H4 (cell line): ENCODE measurements at regions not wholly inside any gene's neighbourhood (a gene's known extent, or its start where the extent isn't known, plus 50 kb on each side); places are given as distances from the start of the nearest gene placed in this dataset.

Source experiments
- DNase-seq: peaks from one replicate; pipeline ENCODE4 v3.0.0-alpha.2; 2015; ENCODE audit warnings: low spot score

- no peak for DNase-seq
Observed at GRCh38 chr1:82299056-82299455, 498.3 kb downstream of the ADGRL2 start.

DNA sequence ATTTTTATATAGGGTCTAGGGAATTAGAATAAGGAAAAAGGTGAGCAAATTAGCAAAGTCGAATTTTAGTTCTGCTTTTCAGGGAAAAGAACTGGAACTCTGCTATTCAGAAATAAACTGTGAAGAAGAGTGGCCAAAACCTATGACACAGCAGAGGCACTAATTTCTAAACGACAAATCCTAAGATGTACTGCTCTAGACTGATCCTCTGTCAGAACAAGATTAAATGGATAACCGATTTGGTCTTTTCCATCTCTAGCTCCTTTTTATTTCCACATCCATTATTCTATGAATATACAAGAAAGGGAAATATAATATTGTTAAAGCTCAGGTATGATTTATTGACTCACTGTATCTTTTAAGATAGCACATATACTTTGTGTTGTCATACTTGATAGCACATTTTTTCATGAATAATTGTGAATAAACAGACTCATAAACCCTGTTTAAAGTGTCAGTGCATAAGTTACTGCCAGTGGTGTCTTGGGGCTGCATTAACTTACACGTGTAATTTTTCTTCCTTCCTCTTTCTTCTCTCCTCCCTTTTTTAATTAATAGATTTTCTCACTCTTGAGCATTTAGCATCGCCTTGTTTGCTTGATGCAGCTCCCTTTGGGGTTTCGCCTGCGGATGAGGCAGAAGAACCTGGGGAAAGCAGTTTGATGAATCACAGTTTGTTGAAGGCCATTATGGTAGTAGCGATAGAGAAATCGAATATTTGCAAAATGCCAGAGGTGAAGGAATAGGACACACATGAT is 496.6 kb downstream of the ADGRL2 start:
- DNase-seq: no peak

GRCh38 chr1:82287556-82287955 is 486.8 kb downstream of the ADGRL2 start:
- no peak for DNase-seq

- no peak for DNase-seq
Observed at GRCh38 chr1:82284213-82284612, 483.5 kb downstream of the ADGRL2 start.

DNA sequence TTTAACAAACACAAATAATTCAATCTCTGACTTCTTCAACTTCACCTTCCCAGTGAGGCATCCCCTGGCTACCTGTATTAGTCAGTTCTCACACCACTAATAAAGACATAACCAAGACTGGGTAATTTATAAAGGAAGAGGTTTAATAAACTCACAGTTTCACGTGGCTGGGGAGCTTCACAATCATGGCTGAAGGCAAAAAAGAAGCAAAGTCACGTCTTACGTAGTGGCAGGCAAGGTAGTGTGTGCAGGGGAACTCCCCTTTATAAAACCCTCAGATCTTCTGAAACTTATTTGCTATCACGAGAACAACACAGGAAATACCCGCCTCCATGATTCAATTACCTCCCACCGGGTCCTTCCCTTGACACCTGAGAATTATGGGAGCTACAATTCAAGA is 478.5 kb downstream of the ADGRL2 start:
- DNase-seq: no peak

DNA sequence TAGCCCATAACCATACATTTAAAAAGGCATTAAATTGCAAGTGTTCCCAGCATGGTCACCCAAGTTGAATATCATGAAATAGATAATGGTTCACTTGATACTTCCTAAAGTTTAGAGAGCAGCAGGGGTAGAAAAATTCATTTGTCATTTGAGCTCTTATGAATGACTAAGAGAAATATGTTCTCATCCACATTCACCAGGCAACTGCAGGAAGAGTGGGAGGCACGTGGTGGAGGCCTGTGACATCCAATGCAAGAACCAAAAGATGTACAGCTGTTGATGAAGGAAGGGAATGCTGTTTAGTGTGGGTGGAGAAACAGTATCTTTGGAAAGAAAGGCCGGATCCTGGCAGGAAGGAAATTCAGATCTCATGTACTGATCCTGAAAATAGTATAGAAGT is 473.1 kb downstream of the ADGRL2 start:
- DNase-seq: no peak

GRCh38 chr1:82269431-82269830 is 468.7 kb downstream of the ADGRL2 start:
- DNase-seq: peak; percentile 8

- DNase-seq: no peak
Observed at GRCh38 chr1:82268826-82269225, 468.1 kb downstream of the ADGRL2 start.

DNA sequence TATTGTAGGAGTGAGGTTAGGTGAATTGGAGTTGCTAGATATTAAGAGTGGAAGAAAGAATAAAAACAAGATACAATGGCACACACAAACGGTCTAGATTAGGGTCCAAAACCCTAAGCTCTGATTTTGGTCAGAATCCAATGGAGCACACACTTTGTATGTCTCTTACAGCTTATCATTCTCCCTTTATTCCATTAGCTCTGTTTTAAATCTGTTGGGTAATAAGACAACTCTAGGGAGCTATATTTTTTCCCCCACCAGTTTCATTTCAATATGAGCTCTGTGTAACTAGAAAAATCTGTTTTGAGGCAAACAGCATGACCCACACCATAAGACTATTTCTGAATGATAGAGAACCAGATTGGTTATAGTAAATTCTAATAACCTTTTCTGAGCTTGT is 465.6 kb downstream of the ADGRL2 start:
- no peak for DNase-seq

DNA sequence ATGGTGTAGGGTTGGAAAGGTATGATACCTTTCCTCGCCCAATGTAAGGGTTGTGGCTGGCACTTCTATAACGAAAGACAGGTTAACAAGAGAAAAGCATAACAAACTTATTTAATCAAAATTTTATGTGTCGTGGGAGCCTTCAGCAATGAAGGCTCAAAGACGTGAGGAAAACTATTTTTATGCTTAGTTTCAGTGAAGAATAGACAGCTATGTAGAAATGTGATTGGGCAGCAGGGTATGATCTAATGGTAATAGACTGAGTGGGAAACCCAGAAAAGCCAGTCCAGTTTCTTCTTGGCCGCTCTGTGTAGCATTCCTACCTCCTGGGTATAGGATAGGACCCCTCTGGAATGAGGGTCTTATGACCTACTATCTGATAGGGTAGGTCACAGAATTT is 464.7 kb downstream of the ADGRL2 start:
- no peak for DNase-seq

DNA sequence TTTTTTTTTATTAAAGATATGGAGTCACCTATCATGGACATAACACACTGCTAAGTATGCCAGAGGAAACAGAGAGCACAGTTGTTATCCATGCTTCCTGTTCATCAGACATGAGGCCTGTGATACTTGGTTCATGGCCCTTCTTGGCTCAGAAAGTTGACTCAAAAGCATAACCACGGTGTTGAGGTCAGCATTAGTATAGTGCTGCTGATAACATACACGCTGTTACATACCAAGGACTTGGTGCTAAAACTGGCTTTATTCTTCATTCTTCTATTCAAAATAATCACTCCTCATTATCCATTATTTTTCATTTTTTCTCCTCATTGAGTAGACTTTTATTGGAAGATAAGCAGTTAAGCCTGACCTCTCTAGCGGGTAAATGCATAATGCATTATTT is 464.1 kb downstream of the ADGRL2 start:
- DNase-seq: no peak

- DNase-seq: no peak
Observed at GRCh38 chr1:82263396-82263795, 462.7 kb downstream of the ADGRL2 start.

DNA sequence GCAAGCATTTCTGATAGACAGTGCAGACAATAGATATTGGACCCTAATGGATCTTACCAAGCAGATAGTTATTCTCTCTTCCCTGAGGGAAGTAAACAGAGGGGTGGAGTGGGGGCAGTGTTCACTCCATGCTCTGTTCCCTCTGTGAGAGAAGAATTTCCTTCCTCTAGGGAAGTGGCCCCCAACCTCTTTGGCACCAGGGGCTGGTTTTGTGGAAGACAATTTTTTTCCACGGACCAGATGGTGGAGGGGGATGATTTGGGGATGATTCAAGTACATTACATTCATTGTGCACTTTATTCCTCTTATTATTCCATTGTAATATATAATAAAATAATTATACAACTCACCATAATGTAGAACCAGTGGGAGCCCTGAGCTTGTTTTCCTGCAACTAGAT is 459.9 kb downstream of the ADGRL2 start:
- DNase-seq: no peak

- no peak for DNase-seq
Observed at GRCh38 chr1:82260051-82260450, 459.3 kb downstream of the ADGRL2 start.

DNA sequence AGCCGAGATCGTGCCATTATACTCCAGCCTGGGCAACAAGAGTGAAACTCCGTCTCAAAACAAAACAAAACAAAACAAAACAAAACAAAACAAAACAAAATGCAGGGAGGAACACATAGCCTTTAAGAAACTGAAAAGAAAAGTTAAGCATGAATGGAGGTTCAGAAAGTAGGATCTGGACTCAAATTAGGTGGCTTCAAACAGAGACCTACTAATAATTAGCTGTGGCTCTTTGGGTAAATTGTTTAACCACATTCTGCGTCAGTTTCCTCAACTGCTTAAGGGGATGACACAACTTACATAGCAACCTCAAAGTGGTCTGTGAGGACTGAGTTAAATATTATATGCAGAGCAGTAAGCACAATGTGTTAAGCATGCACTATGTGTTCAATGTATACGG is 458.2 kb downstream of the ADGRL2 start:
- no peak for DNase-seq

- no peak for DNase-seq
Observed at GRCh38 chr1:82246050-82246449, 445.3 kb downstream of the ADGRL2 start.

DNA sequence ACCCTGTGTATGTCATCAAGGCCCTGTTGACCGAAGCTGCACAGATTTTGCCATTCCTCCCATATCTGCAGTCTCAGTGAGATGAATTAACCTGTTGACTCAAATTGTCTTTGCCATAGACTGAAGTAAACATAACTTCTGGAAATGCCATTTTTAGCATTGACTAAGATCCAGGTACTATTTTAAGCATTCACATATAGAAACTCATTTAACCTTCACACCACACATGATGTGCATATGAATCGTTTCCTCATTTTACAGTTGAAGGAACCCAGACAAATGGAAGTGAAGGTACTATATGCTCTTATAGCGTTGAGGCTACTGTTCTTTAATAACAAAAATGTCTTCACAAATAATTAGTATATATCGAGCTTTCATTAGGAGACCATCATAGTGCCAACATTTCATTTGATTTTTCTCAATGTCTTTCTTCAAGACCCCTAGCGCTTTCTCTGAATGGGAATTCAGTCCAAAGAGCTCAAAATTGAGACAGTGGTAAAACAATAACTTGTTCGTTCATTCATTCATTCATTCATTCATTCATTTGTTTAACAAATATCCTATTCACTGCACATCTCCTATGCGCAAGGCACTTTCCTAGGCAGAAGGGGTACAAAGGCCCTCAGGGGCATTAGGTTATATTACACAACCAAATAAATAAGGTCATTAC is 444.7 kb downstream of the ADGRL2 start:
- DNase-seq: no peak

DNA sequence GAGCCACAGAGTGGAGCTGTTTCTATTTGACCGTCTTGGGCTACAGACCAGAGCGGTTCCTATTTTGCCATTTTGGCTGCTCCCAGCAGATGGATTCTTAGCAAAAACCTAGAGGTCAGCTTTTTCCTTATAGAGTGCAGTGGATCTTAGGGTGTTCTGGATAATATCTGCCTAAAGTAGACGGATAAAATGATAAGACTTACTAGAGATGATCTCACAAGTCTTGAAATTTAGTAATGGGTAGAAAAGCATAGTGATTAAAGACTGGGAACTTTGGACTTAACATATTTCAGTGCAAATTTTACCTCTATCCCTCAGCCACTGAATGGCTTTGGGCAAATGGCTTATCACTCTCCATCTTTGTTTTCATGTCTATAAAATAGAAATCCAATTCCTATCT is 439.8 kb downstream of the ADGRL2 start:
- DNase-seq: no peak

DNA sequence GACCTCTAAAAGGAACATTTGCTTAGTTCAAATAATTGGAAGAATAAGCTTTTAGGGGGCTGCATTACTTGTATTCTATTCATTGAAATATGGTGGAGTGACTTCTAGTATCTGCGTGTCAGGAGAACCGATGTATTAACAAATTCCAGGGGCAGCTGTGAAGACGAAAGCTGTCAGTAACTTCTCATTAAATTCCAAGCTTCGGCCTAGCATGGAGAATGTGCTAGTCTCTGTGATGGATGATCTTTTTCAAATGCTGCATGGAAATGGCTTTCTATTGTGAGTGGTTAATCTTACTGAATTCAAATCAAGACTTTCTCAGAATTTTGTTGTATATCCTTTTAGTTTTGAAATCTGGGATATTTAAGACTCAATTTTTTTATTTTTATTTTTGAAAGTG is 429.9 kb downstream of the ADGRL2 start:
- DNase-seq: no peak

DNA sequence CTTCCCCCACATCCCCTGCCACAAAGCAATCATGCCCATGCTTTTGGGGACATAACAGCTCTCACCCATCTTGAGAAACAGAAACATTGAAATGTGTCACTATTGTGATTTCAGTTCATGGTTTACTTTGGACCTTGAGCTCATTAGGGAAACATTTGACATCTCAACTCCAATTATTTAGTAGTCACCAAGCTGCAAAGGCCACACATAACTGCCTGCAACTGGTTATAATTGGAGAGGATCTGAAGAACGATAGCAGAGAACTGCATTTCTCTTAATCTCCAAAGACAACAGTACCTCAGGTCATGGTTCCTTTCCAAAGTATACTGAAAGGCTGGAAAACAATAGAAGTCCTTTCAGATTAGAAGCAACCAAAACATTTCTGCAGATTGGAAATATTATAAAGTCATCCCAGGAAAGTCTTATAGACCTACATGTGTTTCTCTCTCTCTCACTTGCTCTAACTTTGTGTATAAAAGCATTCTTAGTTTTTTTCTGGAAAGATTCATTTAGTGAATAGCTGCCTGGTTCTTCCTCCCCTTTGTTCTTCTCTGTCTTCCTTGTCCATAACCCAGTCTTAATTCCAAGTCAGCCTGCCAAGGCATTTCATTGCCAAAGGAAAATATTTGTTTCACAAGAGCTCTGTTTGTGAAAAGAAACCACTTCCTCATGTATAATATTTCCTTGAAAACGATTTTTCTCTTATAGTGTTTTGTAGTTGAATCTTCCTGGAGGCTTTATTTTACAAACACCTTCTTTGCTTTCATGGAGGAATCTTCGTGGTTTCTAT is 426.8 kb downstream of the ADGRL2 start:
- DNase-seq: peak; percentile 13

DNA sequence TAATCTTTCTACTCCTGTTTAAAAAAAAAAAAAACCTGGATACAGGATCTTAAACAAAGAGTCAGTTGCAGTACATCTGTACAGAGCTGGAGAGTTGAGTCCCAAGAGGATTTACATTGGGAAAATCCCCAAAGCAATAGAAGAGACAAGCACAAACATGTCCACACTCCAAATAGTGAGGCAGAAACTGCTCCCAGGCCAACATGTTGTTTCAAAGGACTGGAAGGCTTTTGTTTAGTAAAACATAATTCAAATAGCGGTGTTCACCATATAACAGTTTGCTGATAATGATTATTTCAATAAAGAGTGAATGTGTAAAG is 425.4 kb downstream of the ADGRL2 start:
- no peak for DNase-seq

DNA sequence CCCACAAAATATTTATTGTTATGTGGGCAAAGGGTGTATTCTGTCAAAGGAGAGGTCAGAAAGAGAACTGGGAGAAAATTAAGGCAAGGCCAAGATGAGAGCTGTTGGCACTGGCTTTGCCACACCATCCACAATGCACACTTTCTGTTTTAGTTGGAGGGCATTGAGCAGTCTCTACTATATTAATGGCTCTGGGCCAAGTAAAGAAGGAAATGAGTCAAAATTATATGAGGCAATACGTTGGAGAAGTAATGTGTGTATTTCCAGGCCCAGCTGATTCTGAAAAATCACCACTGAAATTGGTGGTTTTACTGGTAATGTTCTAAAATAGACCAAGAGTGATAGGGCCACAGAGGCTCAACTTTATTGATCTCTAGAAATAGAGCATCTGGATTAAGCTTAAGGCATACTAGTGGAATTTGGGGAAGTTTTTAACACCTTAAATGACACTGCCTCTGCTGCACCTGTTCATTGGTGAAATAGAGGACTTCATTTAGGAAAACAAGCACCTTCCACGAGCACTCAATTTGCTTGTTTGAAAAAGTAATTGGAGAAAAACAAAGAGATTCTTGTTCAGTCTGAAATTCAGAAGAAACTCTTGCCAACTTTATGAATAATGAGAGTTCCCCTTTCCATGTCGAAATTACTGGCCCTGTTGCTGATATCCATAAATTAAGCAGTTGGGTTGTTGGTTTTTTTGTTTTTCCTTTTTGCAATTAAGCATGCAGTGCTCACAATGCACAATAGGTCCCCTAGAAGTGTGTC is 424.9 kb downstream of the ADGRL2 start:
- DNase-seq: peak; percentile 23
